Fibroblast of mammary gland (primary cell): ENCODE measurements at regions not wholly inside any gene's neighbourhood (a gene's known extent, or its start where the extent isn't known, plus 50 kb on each side); places are given as distances from the start of the nearest gene placed in this dataset.

Experiments
- DNase-seq: peaks from one replicate; pipeline ENCODE4 v3.0.0-alpha.2; 2010; ENCODE audit warnings: low read depth
- H3K4me3 ChIP-seq: 2 replicates; pipeline ENCODE4 v1.5.1; 2011; ENCODE audit warnings: low read depth, mild to moderate bottlenecking, low read length, moderate library complexity; ENCODE audit not compliant: control insufficient read depth
- TF ChIP-seq, protein P1 (sequence below): conservative IDR thresholded peaks from 2 replicates; pipeline ENCODE4 v1.5.1; 2011; ENCODE audit warnings: low read depth, low read length, inconsistent platforms; ENCODE audit not compliant: control insufficient read depth, insufficient read depth

GRCh38 chr16:9480503-9480902 is 389.1 kb downstream of the HAPSTR1 start:
- no peak overlapping the region for H3K4me3 ChIP-seq
- TF ChIP-seq, protein P1, sequence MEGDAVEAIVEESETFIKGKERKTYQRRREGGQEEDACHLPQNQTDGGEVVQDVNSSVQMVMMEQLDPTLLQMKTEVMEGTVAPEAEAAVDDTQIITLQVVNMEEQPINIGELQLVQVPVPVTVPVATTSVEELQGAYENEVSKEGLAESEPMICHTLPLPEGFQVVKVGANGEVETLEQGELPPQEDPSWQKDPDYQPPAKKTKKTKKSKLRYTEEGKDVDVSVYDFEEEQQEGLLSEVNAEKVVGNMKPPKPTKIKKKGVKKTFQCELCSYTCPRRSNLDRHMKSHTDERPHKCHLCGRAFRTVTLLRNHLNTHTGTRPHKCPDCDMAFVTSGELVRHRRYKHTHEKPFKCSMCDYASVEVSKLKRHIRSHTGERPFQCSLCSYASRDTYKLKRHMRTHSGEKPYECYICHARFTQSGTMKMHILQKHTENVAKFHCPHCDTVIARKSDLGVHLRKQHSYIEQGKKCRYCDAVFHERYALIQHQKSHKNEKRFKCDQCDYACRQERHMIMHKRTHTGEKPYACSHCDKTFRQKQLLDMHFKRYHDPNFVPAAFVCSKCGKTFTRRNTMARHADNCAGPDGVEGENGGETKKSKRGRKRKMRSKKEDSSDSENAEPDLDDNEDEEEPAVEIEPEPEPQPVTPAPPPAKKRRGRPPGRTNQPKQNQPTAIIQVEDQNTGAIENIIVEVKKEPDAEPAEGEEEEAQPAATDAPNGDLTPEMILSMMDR: no peak
- no peak for DNase-seq

DNA sequence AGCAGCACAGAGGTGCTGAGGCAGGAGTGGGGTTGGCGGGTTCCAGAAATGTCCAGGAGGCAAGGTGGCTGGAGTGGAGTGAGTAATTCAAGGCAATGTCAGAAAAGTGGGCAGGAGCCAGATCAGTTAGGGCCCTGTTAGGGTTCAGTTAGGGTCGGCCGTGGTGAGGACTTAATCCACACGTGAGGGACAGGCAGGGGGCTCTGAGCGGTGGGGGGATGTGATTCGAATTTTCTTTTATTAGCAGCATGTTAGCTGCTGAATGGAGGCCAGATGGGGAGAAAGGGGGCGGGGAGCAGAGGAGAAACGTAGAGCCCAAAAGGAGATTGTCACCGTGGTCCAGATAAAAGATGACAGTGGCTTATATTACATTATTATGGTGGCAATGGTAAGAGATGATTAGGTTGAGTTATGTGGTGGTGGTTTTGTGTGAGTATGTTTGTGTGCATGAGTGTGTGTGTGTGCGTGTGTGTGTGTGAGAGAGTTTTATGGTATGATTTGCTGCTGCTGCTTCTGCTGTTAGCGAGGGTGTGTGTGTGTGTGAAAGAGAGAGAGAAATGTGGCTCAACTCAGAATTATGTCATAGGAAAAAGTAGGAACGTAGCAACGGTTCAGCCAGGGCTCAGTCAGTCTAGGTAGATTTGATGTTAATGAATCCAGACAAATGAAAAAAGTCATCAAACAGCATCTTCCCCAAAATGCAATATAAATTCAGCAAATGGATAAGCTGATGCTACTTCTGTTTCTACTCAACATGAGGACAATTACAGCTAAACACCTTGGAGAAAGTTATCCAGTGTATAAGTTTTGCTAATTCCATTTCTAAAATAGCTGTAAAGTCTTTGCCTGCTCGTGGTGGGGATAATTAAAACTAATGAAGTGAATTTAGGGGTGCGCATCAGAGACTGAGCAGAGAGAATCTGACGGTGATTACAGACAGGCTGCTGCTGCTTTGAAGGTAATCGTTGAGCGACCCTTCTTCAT is 390.6 kb downstream of the HAPSTR1 start:
- no peak for DNase-seq
- TF ChIP-seq, protein P1: no peak
- H3K4me3 ChIP-seq: no peak overlapping the region

DNA sequence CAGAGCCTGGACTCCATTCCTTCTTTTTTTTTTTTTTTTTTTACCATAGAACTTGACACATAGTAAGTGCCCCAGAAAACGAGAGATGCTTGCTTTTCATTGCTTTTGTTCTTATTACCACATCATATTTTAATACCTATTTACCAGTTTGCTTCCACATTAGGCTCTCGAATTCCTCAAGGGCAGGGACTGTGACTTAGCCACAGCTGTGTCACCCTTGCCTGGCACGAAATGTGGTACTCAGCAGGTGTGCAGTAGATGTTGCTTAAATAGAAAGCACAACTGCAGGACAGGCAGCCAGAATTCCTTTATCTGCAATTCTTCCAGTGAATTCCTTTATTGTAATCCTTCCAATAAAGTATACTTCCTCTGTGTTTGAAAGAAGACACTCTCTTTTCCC is 393.0 kb downstream of the HAPSTR1 start:
- TF ChIP-seq, protein P1: no peak
- no peak for DNase-seq
- H3K4me3 ChIP-seq: no peak overlapping the region

DNA sequence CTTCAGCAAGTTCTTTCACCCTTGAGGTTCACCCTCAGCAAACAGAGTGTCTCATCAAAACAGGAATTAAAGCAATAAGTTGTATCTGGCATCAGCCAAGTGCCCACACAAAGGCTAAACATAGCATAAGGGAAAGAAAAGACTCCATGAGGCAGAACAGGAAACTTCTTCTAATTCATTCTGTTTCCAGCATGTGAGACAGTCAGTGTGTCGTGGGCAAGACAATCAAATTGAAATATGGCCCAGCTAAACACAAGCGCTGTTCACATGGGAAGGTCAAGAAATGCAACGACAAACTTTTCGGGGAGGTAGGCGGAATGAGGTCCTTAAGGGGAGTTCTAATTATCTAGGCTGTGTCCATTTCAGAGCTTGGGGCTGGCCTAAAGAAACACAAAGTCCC is 393.4 kb downstream of the HAPSTR1 start:
- no peak for DNase-seq
- TF ChIP-seq, protein P1: no peak
- H3K4me3 ChIP-seq: no peak overlapping the region

- no peak overlapping the region for H3K4me3 ChIP-seq
- no peak for DNase-seq
- TF ChIP-seq, protein P1: no peak
These were observed 398.5 kb downstream of the HAPSTR1 start for GRCh38 chr16:9489835-9490467.

DNA sequence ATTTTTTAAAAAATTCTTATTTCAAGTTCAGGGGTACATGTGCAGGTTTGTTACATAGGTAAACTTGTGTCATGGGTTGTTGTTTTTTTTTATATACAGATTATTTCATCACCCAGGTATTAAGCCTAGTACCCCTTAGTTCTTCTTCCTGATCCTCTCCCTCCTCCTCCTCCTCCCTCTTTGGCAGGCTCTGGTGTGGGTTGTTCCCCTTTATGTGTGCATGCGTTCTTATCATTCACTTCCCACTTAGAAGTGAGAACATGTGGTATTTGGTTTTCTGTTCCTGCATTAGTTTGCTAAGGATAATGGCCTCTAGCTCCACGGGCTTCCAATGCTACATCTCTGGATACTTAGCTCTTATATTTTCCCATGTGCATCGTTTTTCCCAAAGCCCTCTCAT is 404.4 kb downstream of the HAPSTR1 start:
- no peak overlapping the region for H3K4me3 ChIP-seq
- no peak for DNase-seq
- TF ChIP-seq, protein P1: no peak
